ENCODE measurements at regions not wholly inside any gene's neighbourhood (a gene's known extent, or its start where the extent isn't known, plus 50 kb on each side); places are given as distances from the start of the nearest gene placed in this dataset.

GRCh38 chr20:51216850-51217249 is 193.9 kb upstream of the KCNG1 start:
- peaks cover 87% of the 10 kb centered on the region for H3K27me3 ChIP-seq (ENCODE audit: low read depth)
- H3K4me1 ChIP-seq, result no peaks in the 10 kb centered on the region

GRCh38 chr20:51212816-51213215 is 189.9 kb upstream of the KCNG1 start:
- Histone ChIP-seq H3K4me3 (no peak overlapping the region), H3K36me3 (no peaks in the 10 kb centered on the region), H3K4me1 (no peaks in the 10 kb centered on the region), H3K9me3 (replicated peaks) (peaks cover 8% of the 10 kb centered on the region), H3K27me3 (ENCODE audit: low read depth) (peaks cover 86% of the 10 kb centered on the region), H3K27ac (replicated peaks) (no peak overlapping the region)
- no peak for TF ChIP-seq CTCF (IDR thresholded peaks at IDR 0.05; ENCODE audit: borderline replicate concordance)
- intact Hi-C loops (cut with micrococcal nuclease), result no loop called here
- no peak for DNase-seq

More at GRCh38 chr20:51216850-51217249, 193.9 kb upstream of the KCNG1 start:
- intact Hi-C loops (cut with micrococcal nuclease), result no loop called here
- no peak for DNase-seq
- H3K9me3 ChIP-seq (replicated peaks), result peaks cover 8% of the 10 kb centered on the region
- no peaks in the 10 kb centered on the region for H3K36me3 ChIP-seq
- TF ChIP-seq CTCF (IDR thresholded peaks at IDR 0.05; ENCODE audit: borderline replicate concordance), result no peak
- H3K4me3 ChIP-seq, result no peak overlapping the region
- no peak overlapping the region for H3K27ac ChIP-seq (replicated peaks)

GRCh38 chr20:51211191-51211590 is 188.3 kb upstream of the KCNG1 start:
- DNase-seq, result no peak
- Histone ChIP-seq H3K9me3 (replicated peaks) (no peaks in the 10 kb centered on the region), H3K27ac (replicated peaks) (no peak overlapping the region), H3K4me1 (no peaks in the 10 kb centered on the region), H3K4me3 (no peak overlapping the region), H3K27me3 (ENCODE audit: low read depth) (peaks cover 88% of the 10 kb centered on the region), H3K36me3 (no peaks in the 10 kb centered on the region)
- intact Hi-C loops (cut with micrococcal nuclease), result no loop called here
- no peak for TF ChIP-seq CTCF (IDR thresholded peaks at IDR 0.05; ENCODE audit: borderline replicate concordance)

- Histone ChIP-seq H3K4me3 (no peak overlapping the region), H3K9me3 (replicated peaks) (no peaks in the 10 kb centered on the region), H3K36me3 (no peaks in the 10 kb centered on the region), H3K4me1 (no peaks in the 10 kb centered on the region), H3K27ac (replicated peaks) (no peak overlapping the region), H3K27me3 (ENCODE audit: low read depth) (peaks cover 95% of the 10 kb centered on the region)
- intact Hi-C loops (cut with micrococcal nuclease), result no loop called here
- no peak for DNase-seq
- TF ChIP-seq CTCF (IDR thresholded peaks at IDR 0.05; ENCODE audit: borderline replicate concordance), result no peak
These were observed 187.2 kb upstream of the KCNG1 start for GRCh38 chr20:51210084-51210483.

- H3K27me3 ChIP-seq (ENCODE audit: low read depth), result peaks cover 93% of the 10 kb centered on the region
- TF ChIP-seq CTCF (IDR thresholded peaks at IDR 0.05; ENCODE audit: borderline replicate concordance), result no peak
- no peak overlapping the region for H3K4me3 ChIP-seq
- no peak for DNase-seq
- no peaks in the 10 kb centered on the region for H3K36me3 ChIP-seq
- no peaks in the 10 kb centered on the region for H3K4me1 ChIP-seq
- H3K9me3 ChIP-seq (replicated peaks), result no peaks in the 10 kb centered on the region
- intact Hi-C loops (cut with micrococcal nuclease), result no loop called here
- no peak overlapping the region for H3K27ac ChIP-seq (replicated peaks)
These were observed 185.3 kb upstream of the KCNG1 start for GRCh38 chr20:51208162-51208561.
